ENCODE measurements at regions not wholly inside any gene's neighbourhood (a gene's known extent, or its start where the extent isn't known, plus 50 kb on each side); places are given as distances from the start of the nearest gene placed in this dataset.

GRCh38 chr10:84715911-84716310 is 387.5 kb downstream of the CCSER2 start:
- TF ChIP-seq, protein P1, sequence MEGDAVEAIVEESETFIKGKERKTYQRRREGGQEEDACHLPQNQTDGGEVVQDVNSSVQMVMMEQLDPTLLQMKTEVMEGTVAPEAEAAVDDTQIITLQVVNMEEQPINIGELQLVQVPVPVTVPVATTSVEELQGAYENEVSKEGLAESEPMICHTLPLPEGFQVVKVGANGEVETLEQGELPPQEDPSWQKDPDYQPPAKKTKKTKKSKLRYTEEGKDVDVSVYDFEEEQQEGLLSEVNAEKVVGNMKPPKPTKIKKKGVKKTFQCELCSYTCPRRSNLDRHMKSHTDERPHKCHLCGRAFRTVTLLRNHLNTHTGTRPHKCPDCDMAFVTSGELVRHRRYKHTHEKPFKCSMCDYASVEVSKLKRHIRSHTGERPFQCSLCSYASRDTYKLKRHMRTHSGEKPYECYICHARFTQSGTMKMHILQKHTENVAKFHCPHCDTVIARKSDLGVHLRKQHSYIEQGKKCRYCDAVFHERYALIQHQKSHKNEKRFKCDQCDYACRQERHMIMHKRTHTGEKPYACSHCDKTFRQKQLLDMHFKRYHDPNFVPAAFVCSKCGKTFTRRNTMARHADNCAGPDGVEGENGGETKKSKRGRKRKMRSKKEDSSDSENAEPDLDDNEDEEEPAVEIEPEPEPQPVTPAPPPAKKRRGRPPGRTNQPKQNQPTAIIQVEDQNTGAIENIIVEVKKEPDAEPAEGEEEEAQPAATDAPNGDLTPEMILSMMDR (IDR thresholded peaks at IDR 0.05 in 4 of 5, conservative IDR thresholded peaks at IDR 0.05 in 1 of 5) = no peak
- TF ChIP-seq POLR2A (IDR thresholded peaks at IDR 0.05) = no peak
